ENCODE measurements at regions not wholly inside any gene's neighbourhood (a gene's known extent, or its start where the extent isn't known, plus 50 kb on each side); places are given as distances from the start of the nearest gene placed in this dataset.

DNA sequence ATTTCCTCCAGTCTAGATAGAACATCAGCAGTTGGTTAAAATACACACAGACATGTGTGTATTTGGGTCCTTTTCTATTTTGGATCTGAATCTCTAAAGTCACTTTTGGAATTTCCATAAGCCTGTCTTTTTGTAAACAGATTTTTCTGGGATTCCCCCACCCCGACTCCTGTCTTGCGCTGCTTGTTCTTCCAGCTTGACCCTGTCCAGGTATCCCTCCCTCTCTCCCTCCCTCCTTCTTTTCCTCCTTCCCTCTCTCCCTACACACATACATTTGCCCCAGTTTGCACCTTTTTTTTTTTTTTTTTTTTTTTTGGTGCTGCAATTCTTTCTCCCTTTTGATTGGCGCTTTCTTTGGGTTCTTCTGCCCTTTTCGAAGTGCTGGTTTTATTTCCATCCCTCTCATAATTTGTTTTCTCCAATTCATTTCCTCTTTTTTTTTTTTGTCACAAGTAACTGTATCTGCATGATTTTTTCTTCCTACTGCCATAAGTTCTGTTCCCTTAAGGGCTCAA is 114.8 kb upstream of the SERTAD2 start:
- TF ChIP-seq, protein P1, sequence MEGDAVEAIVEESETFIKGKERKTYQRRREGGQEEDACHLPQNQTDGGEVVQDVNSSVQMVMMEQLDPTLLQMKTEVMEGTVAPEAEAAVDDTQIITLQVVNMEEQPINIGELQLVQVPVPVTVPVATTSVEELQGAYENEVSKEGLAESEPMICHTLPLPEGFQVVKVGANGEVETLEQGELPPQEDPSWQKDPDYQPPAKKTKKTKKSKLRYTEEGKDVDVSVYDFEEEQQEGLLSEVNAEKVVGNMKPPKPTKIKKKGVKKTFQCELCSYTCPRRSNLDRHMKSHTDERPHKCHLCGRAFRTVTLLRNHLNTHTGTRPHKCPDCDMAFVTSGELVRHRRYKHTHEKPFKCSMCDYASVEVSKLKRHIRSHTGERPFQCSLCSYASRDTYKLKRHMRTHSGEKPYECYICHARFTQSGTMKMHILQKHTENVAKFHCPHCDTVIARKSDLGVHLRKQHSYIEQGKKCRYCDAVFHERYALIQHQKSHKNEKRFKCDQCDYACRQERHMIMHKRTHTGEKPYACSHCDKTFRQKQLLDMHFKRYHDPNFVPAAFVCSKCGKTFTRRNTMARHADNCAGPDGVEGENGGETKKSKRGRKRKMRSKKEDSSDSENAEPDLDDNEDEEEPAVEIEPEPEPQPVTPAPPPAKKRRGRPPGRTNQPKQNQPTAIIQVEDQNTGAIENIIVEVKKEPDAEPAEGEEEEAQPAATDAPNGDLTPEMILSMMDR (conservative IDR thresholded peaks at IDR 0.05; ENCODE audit: low read depth, low read length), result no peak
- no peak for TF ChIP-seq EZH2 (IDR thresholded peaks at IDR 0.05; ENCODE audit: borderline replicate concordance, low read depth, low read length, poor library complexity, severe bottlenecking)

Data from A673 (cell line).